ENCODE measurements at regions not wholly inside any gene's neighbourhood (a gene's known extent, or its start where the extent isn't known, plus 50 kb on each side); places are given as distances from the start of the nearest gene placed in this dataset.

DNA sequence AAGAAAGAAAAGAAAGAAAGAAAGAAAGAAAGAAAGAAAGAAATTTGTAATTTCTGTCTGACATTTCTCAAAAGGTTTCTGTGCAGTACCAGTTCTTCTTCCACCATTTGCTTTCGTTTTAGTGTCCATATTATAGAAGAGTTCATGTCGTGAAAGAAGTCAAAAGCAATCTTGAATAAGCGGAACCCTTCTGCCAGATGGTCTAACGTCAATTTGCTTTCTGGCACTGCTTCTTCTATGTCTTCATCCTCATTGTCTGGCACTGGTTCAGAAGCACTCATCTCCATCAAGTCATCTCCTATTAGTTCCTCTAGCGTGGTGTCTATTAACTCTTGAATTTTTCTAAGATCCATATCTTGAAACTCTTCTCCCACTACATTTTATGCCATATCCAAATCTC is 170.0 kb upstream of the KCTD3 start:
- TF ChIP-seq, protein P1, sequence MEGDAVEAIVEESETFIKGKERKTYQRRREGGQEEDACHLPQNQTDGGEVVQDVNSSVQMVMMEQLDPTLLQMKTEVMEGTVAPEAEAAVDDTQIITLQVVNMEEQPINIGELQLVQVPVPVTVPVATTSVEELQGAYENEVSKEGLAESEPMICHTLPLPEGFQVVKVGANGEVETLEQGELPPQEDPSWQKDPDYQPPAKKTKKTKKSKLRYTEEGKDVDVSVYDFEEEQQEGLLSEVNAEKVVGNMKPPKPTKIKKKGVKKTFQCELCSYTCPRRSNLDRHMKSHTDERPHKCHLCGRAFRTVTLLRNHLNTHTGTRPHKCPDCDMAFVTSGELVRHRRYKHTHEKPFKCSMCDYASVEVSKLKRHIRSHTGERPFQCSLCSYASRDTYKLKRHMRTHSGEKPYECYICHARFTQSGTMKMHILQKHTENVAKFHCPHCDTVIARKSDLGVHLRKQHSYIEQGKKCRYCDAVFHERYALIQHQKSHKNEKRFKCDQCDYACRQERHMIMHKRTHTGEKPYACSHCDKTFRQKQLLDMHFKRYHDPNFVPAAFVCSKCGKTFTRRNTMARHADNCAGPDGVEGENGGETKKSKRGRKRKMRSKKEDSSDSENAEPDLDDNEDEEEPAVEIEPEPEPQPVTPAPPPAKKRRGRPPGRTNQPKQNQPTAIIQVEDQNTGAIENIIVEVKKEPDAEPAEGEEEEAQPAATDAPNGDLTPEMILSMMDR (IDR thresholded peaks at IDR 0.05; ENCODE audit: low read depth, low read length, missing control alignments): no peak
- no peak for DNase-seq (ENCODE audit: low read depth)
- no peak overlapping the region for H3K4me3 ChIP-seq (ENCODE audit: low read depth, low read length)
- in situ Hi-C loops (cut with HindIII; ENCODE audit: low sequenced_read_pairs): loop anchor here (10.0 kb wide), 1 partner anchor 732 kb away; no protein-coding TSS in a partner anchor

GRCh38 chr1:215397843-215398242 is 169.3 kb upstream of the KCTD3 start:
- H3K4me3 ChIP-seq (ENCODE audit: low read depth, low read length): no peak overlapping the region
- in situ Hi-C loops (cut with HindIII; ENCODE audit: low sequenced_read_pairs): loop anchor here (10.0 kb wide), 1 partner anchor 733 kb away; no protein-coding TSS in a partner anchor
- TF ChIP-seq, protein P1 (IDR thresholded peaks at IDR 0.05; ENCODE audit: low read depth, low read length, missing control alignments): no peak
- no peak for DNase-seq (ENCODE audit: low read depth)

DNA sequence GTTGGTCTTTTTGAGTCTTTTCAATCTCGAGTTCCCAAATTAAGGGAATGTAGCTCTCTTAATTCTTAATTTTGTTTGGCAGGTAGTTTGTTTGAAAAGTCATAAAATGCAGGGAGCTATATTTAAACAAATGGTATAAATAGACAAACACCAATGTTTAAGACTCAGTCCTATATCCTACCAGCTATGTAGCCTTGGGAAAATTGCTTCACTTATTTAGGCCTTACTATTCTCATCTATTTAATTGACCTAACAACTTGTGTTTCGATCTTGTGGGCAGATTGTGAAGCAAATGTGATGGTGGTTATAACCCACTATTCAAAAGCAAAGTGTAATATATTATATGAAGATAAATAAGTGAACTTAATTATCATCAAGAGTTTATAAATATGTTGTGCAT is 167.3 kb upstream of the KCTD3 start:
- no peak overlapping the region for H3K4me3 ChIP-seq (ENCODE audit: low read depth, low read length)
- TF ChIP-seq, protein P1 (IDR thresholded peaks at IDR 0.05; ENCODE audit: low read depth, low read length, missing control alignments): no peak
- in situ Hi-C loops (cut with HindIII; ENCODE audit: low sequenced_read_pairs): loop anchor here (10.0 kb wide), 1 partner anchor 735 kb away; no protein-coding TSS in a partner anchor
- no peak for DNase-seq (ENCODE audit: low read depth)

DNA sequence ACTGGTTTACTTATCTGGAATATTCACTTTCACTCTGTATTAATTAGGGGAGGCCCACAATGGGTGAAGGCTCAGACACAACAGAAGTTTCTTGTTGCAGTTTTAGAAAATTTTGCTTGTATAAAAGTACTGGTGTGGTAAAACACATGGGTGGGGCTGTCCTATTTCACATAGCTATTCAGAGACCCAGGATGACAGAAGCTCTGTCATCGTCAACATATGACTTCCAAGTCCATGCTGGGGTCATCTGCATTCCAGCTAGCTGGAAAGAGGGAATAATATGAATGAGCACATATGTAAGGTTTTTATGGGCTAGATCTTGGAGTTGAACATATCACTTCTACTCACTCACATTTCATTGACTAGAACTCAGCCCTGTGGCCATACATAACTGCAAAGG is 166.4 kb upstream of the KCTD3 start:
- in situ Hi-C loops (cut with HindIII; ENCODE audit: low sequenced_read_pairs): no loop called here
- TF ChIP-seq, protein P1 (IDR thresholded peaks at IDR 0.05; ENCODE audit: low read depth, low read length, missing control alignments): no peak
- no peak overlapping the region for H3K4me3 ChIP-seq (ENCODE audit: low read depth, low read length)
- DNase-seq (ENCODE audit: low read depth): no peak

GRCh38 chr1:215402147-215402546 is 165.0 kb upstream of the KCTD3 start:
- TF ChIP-seq, protein P1 (IDR thresholded peaks at IDR 0.05; ENCODE audit: low read depth, low read length, missing control alignments): no peak
- in situ Hi-C loops (cut with HindIII; ENCODE audit: low sequenced_read_pairs): no loop called here
- no peak for DNase-seq (ENCODE audit: low read depth)
- no peak overlapping the region for H3K4me3 ChIP-seq (ENCODE audit: low read depth, low read length)

- no peak overlapping the region for H3K4me3 ChIP-seq (ENCODE audit: low read depth, low read length)
- DNase-seq (ENCODE audit: low read depth): peak; percentile 26
- TF ChIP-seq, protein P1 (IDR thresholded peaks at IDR 0.05; ENCODE audit: low read depth, low read length, missing control alignments): no peak
- in situ Hi-C loops (cut with HindIII; ENCODE audit: low sequenced_read_pairs): no loop called here
Observed at GRCh38 chr1:215405211-215405610, 161.9 kb upstream of the KCTD3 start.

- TF ChIP-seq, protein P1 (IDR thresholded peaks at IDR 0.05; ENCODE audit: low read depth, low read length, missing control alignments): no peak
- no peak for DNase-seq (ENCODE audit: low read depth)
- in situ Hi-C loops (cut with HindIII; ENCODE audit: low sequenced_read_pairs): no loop called here
- no peak overlapping the region for H3K4me3 ChIP-seq (ENCODE audit: low read depth, low read length)
Observed at GRCh38 chr1:215406927-215407326, 160.2 kb upstream of the KCTD3 start.

Measured in astrocyte of the cerebellum (primary cell).